Medulla oblongata (tissue), 1 donor: ENCODE measurements at regions not wholly inside any gene's neighbourhood (a gene's known extent, or its start where the extent isn't known, plus 50 kb on each side); places are given as distances from the start of the nearest gene placed in this dataset.

Experiments
- DNase-seq: peaks from one replicate; pipeline ENCODE4 v3.0.0-alpha.2; 2015; ENCODE audit errors: extremely low spot score

- no peak for DNase-seq
These were observed 231.0 kb upstream of the PPP2R2D start for GRCh38 chr10:131669838-131670237.

DNA sequence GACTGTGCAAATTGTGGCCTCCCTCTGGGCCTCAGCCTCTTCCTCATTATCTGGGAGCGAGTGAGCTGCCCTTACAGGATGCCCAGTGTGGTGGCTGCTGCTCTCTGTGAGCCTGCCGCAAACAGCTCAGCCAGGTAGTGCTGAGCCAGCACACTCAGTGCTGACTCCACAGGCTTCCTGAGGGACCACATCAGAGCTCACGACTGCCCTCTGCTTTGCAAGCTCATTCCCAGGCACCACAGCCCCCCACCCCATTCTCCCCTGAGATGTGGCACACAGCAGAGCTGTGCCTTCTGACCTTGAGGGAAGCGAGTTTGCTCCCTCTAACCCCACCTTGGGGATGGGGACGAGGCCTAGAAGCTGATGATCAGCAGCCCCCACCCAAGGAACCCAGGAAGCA, 230.5 kb upstream of the PPP2R2D start:
- DNase-seq, result no peak

DNA sequence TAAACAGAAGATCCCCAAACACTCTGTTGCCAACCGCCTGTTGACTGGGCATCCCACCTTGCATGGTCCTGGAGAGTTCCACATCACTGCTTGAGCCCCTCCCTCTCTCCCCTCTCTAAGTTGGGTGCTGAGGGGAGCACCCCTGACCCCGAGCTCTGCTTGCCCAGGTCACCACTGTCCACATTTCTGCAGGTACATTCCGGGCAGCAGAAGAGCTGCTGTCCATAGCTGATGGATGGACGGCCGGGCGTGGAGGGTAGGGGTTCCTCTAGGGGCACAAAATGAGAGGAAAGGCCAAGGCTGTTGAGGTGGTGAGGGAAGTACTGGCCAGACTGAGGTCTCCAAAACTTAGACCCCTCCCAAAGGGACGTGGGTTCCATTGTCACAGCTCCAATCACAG, 227.4 kb upstream of the PPP2R2D start:
- no peak for DNase-seq

DNA sequence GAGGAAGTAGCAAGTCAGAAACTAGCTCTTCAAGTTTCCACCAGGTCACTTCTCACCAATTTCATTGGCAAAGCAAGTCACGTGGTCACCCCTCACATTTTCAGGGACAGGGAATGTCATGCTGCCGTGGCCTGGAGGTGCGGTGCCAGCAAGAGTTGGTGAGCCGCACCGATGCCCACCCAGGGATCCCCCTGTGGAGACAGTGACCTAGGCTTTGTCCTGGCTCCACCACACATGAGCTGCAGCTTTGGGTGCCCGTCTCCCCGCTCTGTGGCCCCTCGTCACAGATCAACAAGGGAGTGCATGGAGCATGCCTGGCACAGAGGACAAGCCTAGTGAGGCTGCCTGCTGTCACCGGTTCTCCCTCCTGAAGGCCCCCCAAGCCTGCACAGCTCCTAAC, 226.7 kb upstream of the PPP2R2D start:
- DNase-seq, result no peak

DNA sequence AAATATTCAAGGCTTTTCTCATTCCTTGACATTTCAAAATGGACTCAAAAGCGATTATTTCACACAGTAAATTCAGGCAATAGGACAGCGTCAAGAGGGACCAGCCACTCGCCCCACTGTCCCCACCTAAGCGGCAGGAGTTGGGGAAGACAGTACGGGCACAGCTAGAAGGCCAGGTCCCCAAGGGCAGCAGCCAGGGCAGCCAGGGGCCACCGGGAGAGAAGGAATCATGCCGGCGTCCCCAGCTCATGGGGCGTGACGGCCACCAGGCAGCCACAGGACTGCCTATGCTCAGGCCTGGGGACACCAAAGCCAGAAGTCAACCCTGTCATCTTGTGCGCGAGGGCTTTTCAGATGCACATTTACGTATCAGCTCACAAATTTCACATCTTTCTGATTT, 225.7 kb upstream of the PPP2R2D start:
- no peak for DNase-seq

GRCh38 chr10:131676046-131676799, 224.6 kb upstream of the PPP2R2D start:
- DNase-seq, result no peak

DNA sequence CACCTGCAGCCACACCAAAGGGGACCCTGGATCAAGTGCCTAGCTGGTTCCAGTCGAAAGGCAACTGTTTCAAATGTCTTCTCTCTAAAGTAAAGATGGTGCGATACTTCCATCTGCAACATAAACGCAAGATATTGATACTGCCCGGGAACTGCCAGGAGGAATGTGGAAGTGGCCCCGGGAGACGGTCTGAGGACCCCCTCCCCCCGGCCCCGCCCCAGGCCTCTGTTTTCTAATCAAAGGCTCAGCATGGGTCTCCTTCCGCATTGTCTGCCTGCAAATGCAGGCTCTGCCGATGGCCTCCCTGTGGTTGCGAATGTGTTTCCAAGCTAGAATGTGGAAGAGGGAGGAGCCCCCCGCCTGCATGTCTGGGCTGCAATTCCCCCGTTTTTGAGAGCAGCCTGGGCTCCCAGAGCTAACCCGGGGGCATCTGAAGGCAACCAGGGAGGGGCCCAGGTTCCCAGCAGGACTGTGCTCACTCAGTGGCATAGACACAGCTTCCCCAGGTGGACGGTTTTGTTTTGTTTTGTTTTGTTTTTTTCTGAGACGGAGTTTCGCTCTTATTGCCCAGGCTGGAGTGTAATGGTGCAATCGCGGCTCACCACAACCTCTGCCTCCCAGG, 223.9 kb upstream of the PPP2R2D start:
- no peak for DNase-seq

DNA sequence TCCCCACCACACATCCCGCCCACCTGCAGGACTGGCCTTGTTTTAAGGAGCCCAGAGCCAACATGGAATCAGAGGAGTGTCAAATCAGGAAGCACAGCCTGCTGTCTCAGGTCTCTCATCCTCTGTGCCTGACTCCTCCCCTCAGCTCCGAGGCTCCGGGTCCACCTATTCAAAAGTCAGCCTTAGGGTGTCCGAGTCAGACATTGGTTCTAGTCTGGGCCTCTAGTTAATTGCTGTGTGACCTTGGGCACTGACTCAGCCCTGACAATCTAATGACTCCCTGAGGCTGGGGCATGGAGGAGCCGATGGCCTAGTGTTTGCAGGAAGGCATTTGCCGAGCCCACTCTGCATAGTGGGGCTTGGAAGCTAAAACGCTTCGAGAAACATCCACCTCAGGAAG, 223.1 kb upstream of the PPP2R2D start:
- no peak for DNase-seq

GRCh38 chr10:131678171-131678570, 222.6 kb upstream of the PPP2R2D start:
- DNase-seq, result no peak

DNA sequence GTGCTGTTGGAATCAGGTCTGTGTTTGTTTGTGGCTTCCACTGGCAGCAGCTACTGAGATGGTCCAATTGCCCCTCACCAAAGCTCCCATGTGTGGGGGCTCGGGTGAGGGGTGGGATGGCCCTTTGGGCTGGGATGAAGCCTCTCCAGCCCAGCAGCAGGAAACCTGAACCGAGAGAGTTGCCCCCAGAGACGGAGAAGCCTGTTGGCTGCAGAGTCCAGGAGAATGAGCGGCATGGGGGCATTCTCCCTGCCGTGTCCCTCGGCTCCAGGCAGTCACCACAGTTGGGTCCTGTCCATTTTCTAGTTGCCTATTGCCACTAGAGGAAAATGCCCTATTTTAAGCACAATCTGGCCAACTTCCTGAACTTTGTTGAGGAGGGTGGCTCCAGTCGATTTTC, 222.2 kb upstream of the PPP2R2D start:
- no peak for DNase-seq

GRCh38 chr10:131679926-131680325, 220.9 kb upstream of the PPP2R2D start:
- no peak for DNase-seq

- no peak for DNase-seq
These were observed 219.7 kb upstream of the PPP2R2D start for GRCh38 chr10:131681122-131681521.

DNA sequence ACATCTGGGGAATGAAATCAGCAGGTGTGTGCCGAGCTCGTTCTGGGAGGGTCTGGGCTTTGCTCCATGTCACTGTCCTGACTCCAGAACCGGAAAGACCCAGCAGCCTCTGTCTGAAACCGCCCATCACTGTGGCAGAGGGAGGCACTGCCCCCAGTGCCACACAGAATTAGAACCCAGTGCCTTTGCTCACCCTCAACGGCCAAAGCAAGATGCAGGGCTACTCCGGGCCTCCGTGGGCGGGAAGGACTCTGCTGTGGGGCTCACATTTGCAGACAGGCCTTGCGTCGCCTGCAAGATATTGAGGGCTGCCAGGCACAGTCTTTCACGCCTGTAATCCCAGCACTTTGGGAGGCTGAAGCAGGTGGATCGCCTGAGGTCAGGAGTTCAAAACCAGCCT, 219.2 kb upstream of the PPP2R2D start:
- DNase-seq, result no peak

GRCh38 chr10:131682271-131682962, 218.4 kb upstream of the PPP2R2D start:
- no peak for DNase-seq

DNA sequence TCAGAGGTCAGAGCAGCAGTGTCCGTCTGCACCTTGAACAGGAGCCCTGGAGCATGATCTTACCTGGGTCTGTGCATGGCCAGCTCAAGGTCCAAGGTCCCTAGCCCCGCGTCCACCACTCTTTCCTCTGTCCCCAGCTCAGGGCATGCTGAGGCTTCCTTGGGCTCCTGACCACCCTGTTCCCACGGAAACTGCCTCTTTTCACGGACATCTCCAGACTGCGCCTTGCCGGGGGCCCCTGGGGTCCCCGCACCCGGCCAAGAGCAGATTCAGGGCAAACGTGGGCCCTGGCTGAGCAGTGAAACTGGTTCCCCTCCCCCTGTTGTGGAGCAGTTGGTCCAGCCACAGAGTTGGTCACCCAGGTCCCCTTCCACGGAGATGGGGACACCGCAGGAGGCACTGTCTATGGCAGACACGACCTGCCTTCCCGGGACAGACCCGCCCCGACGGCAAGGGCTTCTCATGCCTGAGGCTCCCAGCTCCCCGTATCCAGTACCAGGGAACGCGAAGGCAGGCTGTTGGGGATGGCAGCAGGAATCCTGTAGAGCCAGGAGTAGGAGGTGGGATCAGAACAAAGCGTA, 217.4 kb upstream of the PPP2R2D start:
- DNase-seq, result no peak

GRCh38 chr10:131683941-131684340, 216.9 kb upstream of the PPP2R2D start:
- no peak for DNase-seq

- no peak for DNase-seq
These were observed 215.8 kb upstream of the PPP2R2D start for GRCh38 chr10:131685007-131685406.

DNA sequence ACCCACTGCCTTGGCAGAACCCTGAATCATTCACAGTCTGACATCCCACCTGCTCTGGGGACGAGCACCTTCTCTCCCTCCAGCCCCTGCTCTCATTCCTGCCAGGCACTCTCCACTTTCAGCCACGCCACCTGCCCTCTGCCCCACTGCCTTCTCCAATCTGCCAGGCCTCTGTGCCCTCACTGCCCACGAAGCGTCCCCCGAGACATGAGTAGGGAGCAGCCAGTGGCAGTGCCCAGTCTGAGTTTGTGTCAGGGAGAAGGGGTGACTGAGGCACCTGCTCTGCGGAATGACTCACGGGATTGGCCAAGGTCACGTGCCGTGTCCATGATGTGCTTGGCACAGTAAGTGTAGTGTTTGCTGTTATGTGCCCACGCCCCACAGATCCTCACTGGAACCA, 215.2 kb upstream of the PPP2R2D start:
- DNase-seq, result no peak

DNA sequence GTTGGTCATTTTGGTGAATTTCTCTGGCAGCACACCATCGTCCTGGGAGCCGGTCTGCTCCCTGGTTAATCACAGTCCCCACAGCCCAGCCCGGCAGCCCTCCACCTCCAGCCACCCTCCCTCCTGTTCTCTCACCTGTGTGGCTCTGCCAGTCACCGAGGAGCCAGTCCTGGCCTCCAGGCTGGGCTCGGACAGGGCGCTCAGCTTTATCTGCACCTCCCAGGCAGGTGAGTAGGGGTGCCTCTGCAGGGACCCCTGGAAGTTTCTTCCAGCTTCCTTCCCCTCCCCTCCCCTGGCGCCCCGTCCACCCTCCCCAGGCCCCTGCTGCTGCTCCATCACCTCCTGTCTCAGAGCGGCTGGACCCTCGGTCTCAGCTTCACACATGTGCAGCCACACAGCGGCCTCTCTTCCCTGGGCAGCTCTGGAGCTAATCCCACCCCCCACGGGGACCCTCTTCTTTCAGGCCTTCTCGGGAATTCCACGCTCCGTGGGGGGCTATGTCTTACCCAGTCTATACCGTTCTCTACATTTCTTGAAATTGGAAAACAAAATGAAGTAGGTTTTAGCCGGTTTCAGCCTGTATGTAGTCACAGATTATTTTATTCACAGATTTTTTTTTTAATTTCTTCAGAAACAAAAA, 213.9 kb upstream of the PPP2R2D start:
- DNase-seq, result no peak

DNA sequence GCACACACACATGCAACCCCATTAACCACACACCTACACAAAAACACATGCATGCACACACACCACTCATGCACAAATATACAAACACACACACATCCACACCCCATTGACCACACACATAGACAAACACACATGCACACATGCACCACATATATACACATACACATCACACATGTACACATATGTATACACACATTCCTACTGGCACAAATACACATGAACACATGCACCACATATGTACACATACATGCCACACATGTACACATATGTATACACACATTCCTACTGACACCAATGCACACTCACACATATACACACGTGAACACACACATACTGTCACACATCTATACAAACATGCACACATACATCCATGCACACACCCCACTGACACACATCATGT, 212.5 kb upstream of the PPP2R2D start:
- DNase-seq, result no peak

- DNase-seq, result no peak
These were observed 211.8 kb upstream of the PPP2R2D start for GRCh38 chr10:131689016-131689415.

GRCh38 chr10:131689486-131689885, 211.3 kb upstream of the PPP2R2D start:
- no peak for DNase-seq
